ENCODE measurements at regions not wholly inside any gene's neighbourhood (a gene's known extent, or its start where the extent isn't known, plus 50 kb on each side); places are given as distances from the start of the nearest gene placed in this dataset.
A peak's percentile ranks its signal among the peaks of the same experiment; 100 is the strongest.
"Not testable (repeated sequence)": the region's sequence is repeated elsewhere in the genome, so short reads cannot be mapped to it uniquely, and the experiment has no call there.

DNA sequence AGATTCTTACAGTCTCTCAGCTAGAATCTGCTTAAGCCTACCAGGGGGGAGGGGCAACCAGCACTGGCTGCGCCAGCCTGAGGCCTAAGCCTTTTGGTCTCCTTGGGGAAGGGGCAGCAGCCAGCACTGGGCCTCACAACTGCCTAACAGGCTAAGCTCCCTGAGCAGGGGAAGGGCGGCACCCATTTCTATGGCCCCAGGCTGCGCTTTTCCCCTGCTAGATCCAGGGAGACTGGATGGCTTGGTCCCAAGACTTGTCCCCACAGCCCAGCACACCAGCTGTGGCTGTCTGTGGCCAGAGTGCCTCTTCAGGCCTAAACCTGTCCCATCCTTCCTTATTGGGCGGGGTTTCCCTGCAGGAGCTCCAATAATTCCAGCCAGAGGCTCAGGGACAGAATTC lies 1230.3 kb upstream of the CRIM1 start:
- Mint-ChIP-seq H3K4me1 (no peaks in the 10 kb centered on the region), H3K36me3 (no peaks in the 10 kb centered on the region), H3K9me3 (no peaks in the 10 kb centered on the region), H3K27me3 (ENCODE audit: insufficient read depth, low read depth) (no peaks in the 10 kb centered on the region), H3K27ac (no peak overlapping the region), H3K4me3 (no peak overlapping the region)
- Histone ChIP-seq H4K20me1 (ENCODE audit: low read depth) (no peaks in the 10 kb centered on the region), H3K9me3 (ENCODE audit: low read depth) (no peaks in the 10 kb centered on the region), H3K9ac (no peak overlapping the region), H3K4me3 (no peak overlapping the region), H3K27ac (no peak overlapping the region), H3K79me2 (ENCODE audit: low read depth) (no peaks in the 10 kb centered on the region), H3K4me2 (no peak overlapping the region), H2AFZ (replicated peaks) (no peak overlapping the region), H3K4me1 (no peaks in the 10 kb centered on the region), H3K36me3 (no peaks in the 10 kb centered on the region), H3F3A (ENCODE audit: low read depth) (no peaks in the 10 kb centered on the region), H3K27me3 (no peaks in the 10 kb centered on the region)
- DNase-seq (ENCODE audit: low spot score), result no peak
- TF ChIP-seq CTCF (IDR thresholded peaks at IDR 0.05) (no peak), EZH2 (IDR thresholded peaks at IDR 0.05) (no peak), EZH2phosphoT487 (IDR thresholded peaks at IDR 0.05) (no peak)

- Histone ChIP-seq H3K4me2 (no peak overlapping the region), H3K4me1 (no peaks in the 10 kb centered on the region), H3F3A (ENCODE audit: low read depth) (no peaks in the 10 kb centered on the region), H3K27ac (no peak overlapping the region), H3K79me2 (ENCODE audit: low read depth) (no peaks in the 10 kb centered on the region), H3K27me3 (no peaks in the 10 kb centered on the region), H3K9me3 (ENCODE audit: low read depth) (peaks cover 5% of the 10 kb centered on the region), H2AFZ (replicated peaks) (no peak overlapping the region), H4K20me1 (ENCODE audit: low read depth) (no peaks in the 10 kb centered on the region), H3K9ac (no peak overlapping the region), H3K36me3 (no peaks in the 10 kb centered on the region), H3K4me3 (no peak overlapping the region)
- no peaks in the 10 kb centered on the region for H3K4me1 Mint-ChIP-seq
- peaks cover 4% of the 10 kb centered on the region for H3K9me3 Mint-ChIP-seq
- TF ChIP-seq EZH2 (IDR thresholded peaks at IDR 0.05) (no peak), EZH2phosphoT487 (IDR thresholded peaks at IDR 0.05) (no peak), CTCF (IDR thresholded peaks at IDR 0.05) (no peak)
- no peak for DNase-seq (ENCODE audit: low spot score)
- no peak overlapping the region for H3K4me3 Mint-ChIP-seq
- H3K27me3 Mint-ChIP-seq (ENCODE audit: insufficient read depth, low read depth), result no peaks in the 10 kb centered on the region
- no peaks in the 10 kb centered on the region for H3K36me3 Mint-ChIP-seq
- H3K27ac Mint-ChIP-seq, result no peak overlapping the region
These were observed 1239.4 kb upstream of the CRIM1 start for GRCh38 chr2:35116151-35116550.

GRCh38 chr2:35114765-35115164 lies 1240.8 kb upstream of the CRIM1 start:
- TF ChIP-seq EZH2phosphoT487 (IDR thresholded peaks at IDR 0.05), result no peak
- TF ChIP-seq CTCF (IDR thresholded peaks at IDR 0.05), result peak; percentile 52
- no peak for TF ChIP-seq EZH2 (IDR thresholded peaks at IDR 0.05)
- no peak overlapping the region for H3K27ac ChIP-seq
- H2AFZ ChIP-seq (replicated peaks), result peak overlapping the region; percentile 38

GRCh38 chr2:35112367-35112766 lies 1243.2 kb upstream of the CRIM1 start:
- not testable (repeated sequence) for H3F3A ChIP-seq (ENCODE audit: low read depth); H2AFZ ChIP-seq (replicated peaks); H3K27ac Mint-ChIP-seq; H3K9ac ChIP-seq; H3K79me2 ChIP-seq (ENCODE audit: low read depth); H3K4me3 ChIP-seq; H3K4me2 ChIP-seq; H3K36me3 ChIP-seq; H3K27me3 Mint-ChIP-seq (ENCODE audit: insufficient read depth, low read depth); H3K9me3 ChIP-seq (ENCODE audit: low read depth); H3K4me3 Mint-ChIP-seq; H4K20me1 ChIP-seq (ENCODE audit: low read depth); H3K9me3 Mint-ChIP-seq; H3K4me1 ChIP-seq; DNase-seq (ENCODE audit: low spot score); H3K36me3 Mint-ChIP-seq; H3K27me3 ChIP-seq; H3K4me1 Mint-ChIP-seq; H3K27ac ChIP-seq

More at GRCh38 chr2:35114765-35115164, 1240.8 kb upstream of the CRIM1 start:
- Histone ChIP-seq H3K4me3 (no peak overlapping the region), H4K20me1 (ENCODE audit: low read depth) (no peaks in the 10 kb centered on the region), H3K27me3 (no peaks in the 10 kb centered on the region), H3K4me2 (no peak overlapping the region), H3K9me3 (ENCODE audit: low read depth) (peaks cover 5% of the 10 kb centered on the region), H3K36me3 (no peaks in the 10 kb centered on the region), H3K79me2 (ENCODE audit: low read depth) (no peaks in the 10 kb centered on the region), H3K9ac (no peak overlapping the region), H3K4me1 (no peaks in the 10 kb centered on the region), H3F3A (ENCODE audit: low read depth) (no peaks in the 10 kb centered on the region)
- no peaks in the 10 kb centered on the region for H3K27me3 Mint-ChIP-seq (ENCODE audit: insufficient read depth, low read depth)
- peaks cover 6% of the 10 kb centered on the region for H3K9me3 Mint-ChIP-seq
- H3K27ac Mint-ChIP-seq, result no peak overlapping the region
- no peaks in the 10 kb centered on the region for H3K36me3 Mint-ChIP-seq
- no peaks in the 10 kb centered on the region for H3K4me1 Mint-ChIP-seq
- peak; percentile 35 for DNase-seq (ENCODE audit: low spot score)
- H3K4me3 Mint-ChIP-seq, result no peak overlapping the region

All from neural progenitor cell (in vitro differentiated cells).